ENCODE measurements at regions not wholly inside any gene's neighbourhood (a gene's known extent, or its start where the extent isn't known, plus 50 kb on each side); places are given as distances from the start of the nearest gene placed in this dataset.

DNA sequence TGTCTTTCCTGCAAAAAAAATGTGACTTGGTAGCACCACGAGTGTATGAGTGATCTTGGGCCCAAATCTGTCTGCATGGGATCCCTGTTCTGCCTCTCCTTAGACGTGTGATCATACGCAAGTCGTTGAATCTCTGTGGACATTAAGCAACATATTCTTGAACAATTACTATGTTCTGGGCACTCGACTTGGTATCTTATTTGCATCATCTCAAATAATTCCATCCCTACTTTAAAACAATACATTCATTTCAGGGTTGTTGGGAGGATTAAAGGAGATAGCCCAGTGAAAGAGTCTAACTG is 145.4 kb upstream of the CPEB2 start:
- intact Hi-C loops (cut with micrococcal nuclease) = loop anchor here (1.0 to 10.0 kb wide), 8 partner anchors 18 to 1203 kb away; partner anchors contain the start of gene CPEB2
- Mint-ChIP-seq H3K27me3 (ENCODE audit: low read depth) (no peaks in the 10 kb centered on the region), H3K4me1 (ENCODE audit: low read depth) (peaks cover 26% of the 10 kb centered on the region), H3K9me3 (peaks cover 11% of the 10 kb centered on the region), H3K4me3 (ENCODE audit: low read depth) (no peak overlapping the region), H3K36me3 (ENCODE audit: low read depth) (peaks cover 5% of the 10 kb centered on the region), H3K27ac (peak overlapping the region; percentile 81)
- no peak for DNase-seq (ENCODE audit: low spot score)

DNA sequence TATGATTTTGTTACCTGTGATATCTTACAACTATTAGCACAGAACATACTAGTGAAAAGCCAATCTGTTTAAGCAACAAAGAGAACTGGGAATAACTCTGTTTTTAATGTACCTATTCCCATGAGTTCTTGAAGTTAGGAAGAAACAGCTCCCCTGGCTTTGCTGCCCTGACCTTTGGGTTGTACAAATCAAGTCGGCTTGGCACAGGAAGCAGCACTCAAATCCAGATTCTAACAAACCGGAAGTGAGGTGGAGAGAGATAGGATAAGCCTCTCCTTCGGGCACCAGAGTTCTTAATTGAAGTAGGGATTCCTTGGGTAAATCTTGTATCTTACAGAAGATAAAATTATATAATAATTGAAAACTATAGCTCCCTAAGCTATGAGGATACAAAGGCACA is 144.8 kb upstream of the CPEB2 start:
- no peak overlapping the region for H3K4me3 Mint-ChIP-seq (ENCODE audit: low read depth)
- peaks cover 26% of the 10 kb centered on the region for H3K4me1 Mint-ChIP-seq (ENCODE audit: low read depth)
- H3K27ac Mint-ChIP-seq = no peak overlapping the region
- H3K9me3 Mint-ChIP-seq = peaks cover 8% of the 10 kb centered on the region
- peaks cover 5% of the 10 kb centered on the region for H3K36me3 Mint-ChIP-seq (ENCODE audit: low read depth)
- no peak for DNase-seq (ENCODE audit: low spot score)
- intact Hi-C loops (cut with micrococcal nuclease) = loop anchor here (2.0 to 10.0 kb wide), 2 partner anchors 67 to 517 kb away; no protein-coding TSS in a partner anchor
- no peaks in the 10 kb centered on the region for H3K27me3 Mint-ChIP-seq (ENCODE audit: low read depth)

DNA sequence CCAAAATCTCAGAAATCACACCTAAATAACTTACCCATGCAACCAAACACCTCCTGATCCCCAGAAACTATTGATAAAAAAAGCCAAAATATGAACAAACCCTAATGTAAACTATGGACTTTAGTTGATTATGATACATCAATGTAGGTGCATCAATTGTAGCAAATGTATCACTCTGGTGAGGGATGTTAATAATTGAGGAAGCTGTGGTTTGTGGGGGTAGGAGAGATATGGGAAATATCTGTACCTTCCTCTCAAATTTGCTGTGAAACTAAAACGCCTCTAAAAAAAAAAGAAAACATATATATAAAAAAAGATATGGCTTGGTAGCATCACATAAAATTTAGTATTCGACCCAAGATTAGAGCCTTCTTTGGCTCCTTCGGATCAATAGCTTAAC is 144.3 kb upstream of the CPEB2 start:
- Mint-ChIP-seq H3K27ac (no peak overlapping the region), H3K9me3 (peaks cover 6% of the 10 kb centered on the region), H3K4me3 (ENCODE audit: low read depth) (no peak overlapping the region), H3K36me3 (ENCODE audit: low read depth) (peaks cover 5% of the 10 kb centered on the region), H3K4me1 (ENCODE audit: low read depth) (peaks cover 26% of the 10 kb centered on the region), H3K27me3 (ENCODE audit: low read depth) (no peaks in the 10 kb centered on the region)
- intact Hi-C loops (cut with micrococcal nuclease) = loop anchor here (2.0 to 10.0 kb wide), 2 partner anchors 67 to 517 kb away; no protein-coding TSS in a partner anchor
- DNase-seq (ENCODE audit: low spot score) = no peak

GRCh38 chr4:14862891-14863290 is 139.4 kb upstream of the CPEB2 start:
- Mint-ChIP-seq H3K27ac (no peak overlapping the region), H3K9me3 (no peaks in the 10 kb centered on the region), H3K36me3 (ENCODE audit: low read depth) (no peaks in the 10 kb centered on the region), H3K4me1 (ENCODE audit: low read depth) (no peaks in the 10 kb centered on the region), H3K27me3 (ENCODE audit: low read depth) (peaks cover 2% of the 10 kb centered on the region), H3K4me3 (ENCODE audit: low read depth) (no peak overlapping the region)
- intact Hi-C loops (cut with micrococcal nuclease) = no loop called here
- no peak for DNase-seq (ENCODE audit: low spot score)

DNA sequence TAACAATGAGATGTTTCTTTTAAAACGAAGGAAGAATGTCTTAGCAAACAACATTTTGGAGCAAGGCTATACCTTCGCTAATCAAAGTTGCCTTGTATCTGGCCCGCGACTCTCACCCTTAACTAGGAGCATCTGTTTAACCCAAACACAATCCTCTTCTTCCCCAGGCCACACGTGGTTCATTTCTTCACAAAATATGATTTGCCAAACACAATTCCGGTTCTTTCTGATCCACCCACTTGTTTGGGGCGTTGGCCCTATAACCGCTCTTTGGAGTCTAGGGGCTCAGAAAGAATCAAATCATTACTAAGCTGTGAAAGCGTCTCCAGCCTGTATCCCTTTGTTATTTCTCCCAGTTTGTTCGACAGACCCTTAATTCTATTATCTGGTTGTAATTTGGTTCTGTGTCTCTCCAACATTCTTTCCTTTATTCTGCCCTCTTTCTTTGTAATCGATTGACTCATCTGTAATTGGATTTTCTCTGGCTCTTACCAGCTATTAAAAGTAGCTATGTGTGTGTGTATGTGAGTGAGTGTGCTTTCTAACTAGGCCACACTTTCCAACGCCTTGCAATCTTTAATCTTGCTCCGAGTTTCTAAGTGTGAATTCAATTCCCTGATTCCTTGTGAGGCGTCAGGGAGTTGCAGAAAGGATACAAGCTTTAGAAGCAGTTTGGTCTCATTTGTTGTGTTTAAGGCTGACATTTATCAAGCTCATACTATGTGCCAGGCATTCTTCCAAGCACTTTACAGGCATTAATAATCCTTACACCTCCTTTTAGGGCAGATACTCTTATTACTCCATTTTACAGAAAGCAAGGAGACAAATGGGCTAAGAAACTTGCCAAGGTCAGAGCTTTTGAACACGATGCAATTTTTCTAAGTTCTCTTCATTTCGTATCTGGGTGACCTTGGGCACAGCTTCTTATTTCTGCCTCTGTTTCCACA is 138.6 kb upstream of the CPEB2 start:
- DNase-seq (ENCODE audit: low spot score) = no peak
- intact Hi-C loops (cut with micrococcal nuclease) = no loop called here
- Mint-ChIP-seq H3K36me3 (ENCODE audit: low read depth) (no peaks in the 10 kb centered on the region), H3K27ac (no peak overlapping the region), H3K4me3 (ENCODE audit: low read depth) (no peak overlapping the region), H3K27me3 (ENCODE audit: low read depth) (peaks cover 2% of the 10 kb centered on the region), H3K9me3 (no peaks in the 10 kb centered on the region), H3K4me1 (ENCODE audit: low read depth) (no peaks in the 10 kb centered on the region)

DNA sequence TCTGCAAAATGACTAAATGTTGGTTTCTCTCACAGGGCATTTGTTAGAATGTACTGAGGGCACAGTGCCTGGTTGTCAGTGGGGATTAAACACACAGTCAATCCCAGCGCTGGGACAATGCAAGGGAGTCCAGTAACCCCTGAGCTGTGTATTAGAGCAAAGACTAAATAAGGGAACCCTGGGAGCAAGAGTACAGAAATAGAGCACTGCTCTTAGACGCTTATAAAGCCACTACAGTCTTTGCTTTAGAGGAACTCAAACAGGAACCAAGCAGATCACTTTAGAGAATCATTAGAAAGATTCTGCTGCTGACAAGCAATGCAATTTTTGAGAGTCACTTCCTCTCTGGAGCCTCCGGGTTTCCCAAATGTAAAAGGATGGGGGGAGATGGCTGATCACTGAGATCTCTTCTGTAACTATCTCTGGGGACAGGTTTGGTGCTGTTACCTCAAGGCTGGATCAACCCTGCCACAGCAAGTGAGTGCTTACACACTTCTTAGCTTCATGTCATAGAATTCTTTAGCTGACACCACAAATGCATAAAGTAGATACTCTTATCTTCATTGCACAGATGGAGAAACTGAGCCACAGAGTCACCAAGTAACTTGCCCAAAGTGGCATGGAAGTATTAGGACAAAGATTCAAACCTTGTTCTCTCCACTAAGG is 137.8 kb upstream of the CPEB2 start:
- intact Hi-C loops (cut with micrococcal nuclease) = no loop called here
- H3K27me3 Mint-ChIP-seq (ENCODE audit: low read depth) = peaks cover 2% of the 10 kb centered on the region
- H3K9me3 Mint-ChIP-seq = no peaks in the 10 kb centered on the region
- H3K4me3 Mint-ChIP-seq (ENCODE audit: low read depth) = no peak overlapping the region
- H3K4me1 Mint-ChIP-seq (ENCODE audit: low read depth) = no peaks in the 10 kb centered on the region
- no peak for DNase-seq (ENCODE audit: low spot score)
- H3K27ac Mint-ChIP-seq = no peak overlapping the region
- no peaks in the 10 kb centered on the region for H3K36me3 Mint-ChIP-seq (ENCODE audit: low read depth)

- Mint-ChIP-seq H3K36me3 (ENCODE audit: low read depth) (no peaks in the 10 kb centered on the region), H3K9me3 (no peaks in the 10 kb centered on the region), H3K27me3 (ENCODE audit: low read depth) (peaks cover 2% of the 10 kb centered on the region), H3K4me1 (ENCODE audit: low read depth) (no peaks in the 10 kb centered on the region), H3K27ac (no peak overlapping the region), H3K4me3 (ENCODE audit: low read depth) (no peak overlapping the region)
- intact Hi-C loops (cut with micrococcal nuclease) = no loop called here
- DNase-seq (ENCODE audit: low spot score) = no peak
Measured at GRCh38 chr4:14865031-14865366, 137.3 kb upstream of the CPEB2 start.

- DNase-seq (ENCODE audit: low spot score) = no peak
- peaks cover 2% of the 10 kb centered on the region for H3K27me3 Mint-ChIP-seq (ENCODE audit: low read depth)
- H3K36me3 Mint-ChIP-seq (ENCODE audit: low read depth) = no peaks in the 10 kb centered on the region
- no peaks in the 10 kb centered on the region for H3K4me1 Mint-ChIP-seq (ENCODE audit: low read depth)
- no peaks in the 10 kb centered on the region for H3K9me3 Mint-ChIP-seq
- H3K27ac Mint-ChIP-seq = no peak overlapping the region
- H3K4me3 Mint-ChIP-seq (ENCODE audit: low read depth) = no peak overlapping the region
- intact Hi-C loops (cut with micrococcal nuclease) = no loop called here
Measured at GRCh38 chr4:14865804-14866203, 136.5 kb upstream of the CPEB2 start.

GRCh38 chr4:14867847-14868246 is 134.4 kb upstream of the CPEB2 start:
- H3K36me3 Mint-ChIP-seq (ENCODE audit: low read depth) = no peaks in the 10 kb centered on the region
- H3K4me3 Mint-ChIP-seq (ENCODE audit: low read depth) = no peak overlapping the region
- no peak overlapping the region for H3K27ac Mint-ChIP-seq
- intact Hi-C loops (cut with micrococcal nuclease) = no loop called here
- H3K4me1 Mint-ChIP-seq (ENCODE audit: low read depth) = no peaks in the 10 kb centered on the region
- DNase-seq (ENCODE audit: low spot score) = no peak
- H3K9me3 Mint-ChIP-seq = no peaks in the 10 kb centered on the region
- peaks cover 2% of the 10 kb centered on the region for H3K27me3 Mint-ChIP-seq (ENCODE audit: low read depth)

- Mint-ChIP-seq H3K36me3 (ENCODE audit: low read depth) (no peaks in the 10 kb centered on the region), H3K4me1 (ENCODE audit: low read depth) (no peaks in the 10 kb centered on the region), H3K4me3 (ENCODE audit: low read depth) (no peak overlapping the region), H3K27ac (no peak overlapping the region), H3K9me3 (no peaks in the 10 kb centered on the region), H3K27me3 (ENCODE audit: low read depth) (no peaks in the 10 kb centered on the region)
- intact Hi-C loops (cut with micrococcal nuclease) = no loop called here
- no peak for DNase-seq (ENCODE audit: low spot score)
Measured at GRCh38 chr4:14868426-14869395, 133.6 kb upstream of the CPEB2 start.

GRCh38 chr4:14871676-14872430 is 130.4 kb upstream of the CPEB2 start:
- Mint-ChIP-seq H3K36me3 (ENCODE audit: low read depth) (no peaks in the 10 kb centered on the region), H3K27me3 (ENCODE audit: low read depth) (no peaks in the 10 kb centered on the region), H3K4me1 (ENCODE audit: low read depth) (peaks cover 10% of the 10 kb centered on the region), H3K27ac (no peak overlapping the region), H3K4me3 (ENCODE audit: low read depth) (no peak overlapping the region), H3K9me3 (peaks cover 10% of the 10 kb centered on the region)
- intact Hi-C loops (cut with micrococcal nuclease) = no loop called here
- no peak for DNase-seq (ENCODE audit: low spot score)

DNA sequence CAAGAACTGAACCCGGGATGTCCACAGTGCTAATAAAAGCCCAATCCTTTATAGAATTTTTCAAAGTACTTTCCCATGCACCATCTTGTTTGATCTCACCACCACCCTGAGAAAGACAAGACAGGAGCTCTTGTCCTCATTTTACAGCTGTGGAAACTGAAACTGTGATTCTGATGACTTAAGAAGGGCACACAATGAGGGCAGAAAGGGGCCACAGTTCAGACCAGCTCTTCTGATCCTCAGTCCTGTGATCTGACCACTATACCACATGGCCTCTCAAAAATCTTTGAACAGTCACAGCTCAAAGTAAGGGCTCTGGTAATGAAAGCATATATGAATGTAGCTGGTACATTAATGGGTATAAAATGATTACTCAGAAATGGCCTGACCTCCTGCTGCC is 127.3 kb upstream of the CPEB2 start:
- Mint-ChIP-seq H3K9me3 (peaks cover 10% of the 10 kb centered on the region), H3K36me3 (ENCODE audit: low read depth) (no peaks in the 10 kb centered on the region), H3K4me1 (ENCODE audit: low read depth) (peaks cover 18% of the 10 kb centered on the region), H3K27ac (no peak overlapping the region), H3K4me3 (ENCODE audit: low read depth) (no peak overlapping the region), H3K27me3 (ENCODE audit: low read depth) (no peaks in the 10 kb centered on the region)
- DNase-seq (ENCODE audit: low spot score) = no peak
- intact Hi-C loops (cut with micrococcal nuclease) = loop anchor here (1.0 kb wide), 1 partner anchor 19 kb away; no protein-coding TSS in a partner anchor
